GM12878 (cell line): ENCODE measurements at regions not wholly inside any gene's neighbourhood (a gene's known extent, or its start where the extent isn't known, plus 50 kb on each side); places are given as distances from the start of the nearest gene placed in this dataset.

ENCODE experiments used
- ATAC-seq: fragments of 200-7000 bp; cut with Tn5 transposase; 3 replicates; pipeline ENCODE4 v1.9.1; 2020; ENCODE audit warnings: mild to moderate bottlenecking, moderate library complexity
- BruUV-seq: library from RNA; stranded (reverse); fragments of 400-500 nt; replicated peaks from 2 replicates; lab custom pipeline; 2021; lab: Mats Ljungman, UMichigan
- CTCF ChIA-PET: fragments of 300-600 bp; sonication (Branson Sonifier 250); formaldehyde crosslinking; extraction: SDS; loops from one replicate; lab custom pipeline; 2021; ENCODE audit warnings: inconsistent platforms; lab: Yijun Ruan, JAX
- POLR2A ChIA-PET: fragments of 350-600 bp; formaldehyde crosslinking; extraction: SDS; loops from one replicate; lab custom pipeline; 2021; ENCODE audit warnings: inconsistent platforms; lab: Charles Lee
- RAD21 ChIA-PET: fragments of 300-600 bp; sonication (Branson Sonifier 250); formaldehyde crosslinking; loops from one replicate; lab custom pipeline; 2023; ENCODE audit warnings: antibody characterized with exemption; ENCODE audit not compliant: unreplicated experiment; lab: Charles Lee
- SMC1A ChIA-PET: fragments of 300-600 bp; sonication (Branson Sonifier 250); formaldehyde crosslinking; loops from one replicate; lab custom pipeline; 2023; ENCODE audit not compliant: unreplicated experiment, uncharacterized antibody; lab: Charles Lee
- DNase-seq: peaks from one replicate; pipeline ENCODE4 v3.0.0-alpha.2; 2011; ENCODE audit warnings: low read depth, low spot score
- FAIRE-seq: peaks from 3 replicates; lab custom pipeline; 2011; peaks lifted over from hg19 to GRCh38; lab: Jason Lieb, UNC
- H2AFZ ChIP-seq: 2 replicates; pipeline ENCODE4 v1.6.0; 2011; ENCODE audit warnings: low read depth, low read length, control low read depth; ENCODE audit not compliant: control insufficient read depth
- H3K27ac ChIP-seq: 2 replicates; pipeline ENCODE4 v1.5.1; 2011; ENCODE audit warnings: control low read depth; ENCODE audit not compliant: control insufficient read depth, insufficient read depth
- H3K27me3 ChIP-seq, 2 experiments: replicated peaks in 1 of 2; 2 replicates each; pipeline versions ENCODE4 v1.6.0 to v1.6.1; 2011; ENCODE audit warnings: low read length in 1 of 2; ENCODE audit not compliant: control insufficient read depth in 2 of 2, insufficient read depth in 2 of 2
- H3K36me3 ChIP-seq, 2 experiments: 2 replicates each; pipeline ENCODE4 v1.5.1; 2011; ENCODE audit warnings: low read length in 1 of 2; ENCODE audit not compliant: control insufficient read depth in 2 of 2, insufficient read depth in 2 of 2
- H3K4me1 ChIP-seq: 2 replicates; pipeline ENCODE4 v1.6.1; 2011; ENCODE audit warnings: mild to moderate bottlenecking, low read length, moderate library complexity, mixed read lengths; ENCODE audit not compliant: control insufficient read depth, insufficient read depth
- H3K4me2 ChIP-seq: 2 replicates; pipeline ENCODE4 v1.6.0; 2011; ENCODE audit warnings: control low read depth; ENCODE audit not compliant: control insufficient read depth, insufficient read depth
- H3K4me3 ChIP-seq: fragments of 200-600 bp; sonication (generic); 2 replicates; pipeline ENCODE4 v1.5.1; 2016
- H3K79me2 ChIP-seq: 2 replicates; pipeline ENCODE4 v1.6.0; 2011; ENCODE audit warnings: low read length; ENCODE audit not compliant: control insufficient read depth, insufficient read depth
- H3K9ac ChIP-seq: 2 replicates; pipeline ENCODE4 v1.8.0; 2011; ENCODE audit warnings: low read length, control low read depth, mixed read lengths; ENCODE audit not compliant: control insufficient read depth, insufficient read depth
- H3K9me3 ChIP-seq: replicated peaks from 3 replicates; pipeline ENCODE4 v1.5.1; 2011; ENCODE audit warnings: mild to moderate bottlenecking, low read length; ENCODE audit not compliant: control insufficient read depth, insufficient read depth
- H4K20me1 ChIP-seq: 2 replicates; pipeline ENCODE4 v1.6.0; 2011; ENCODE audit not compliant: control insufficient read depth, insufficient read depth
- BHLHE40 ChIP-seq, 2 experiments: fragments of 450-650 bp in 1 of 2; IDR thresholded peaks; 2 replicates each; pipeline ENCODE4 v1.6.1; 2011 to 2017; ENCODE audit warnings: low read depth in 2 of 2, borderline replicate concordance in 1 of 2, improper control_type of control experiment in 1 of 2, low read length in 1 of 2, mild to moderate bottlenecking in 1 of 2
- CBX5 ChIP-seq: sonication (generic); IDR thresholded peaks from 2 replicates; pipeline ENCODE4 v1.6.1; 2016; ENCODE audit warnings: low read depth, moderate library complexity, mild to moderate bottlenecking, inconsistent platforms
- FOS ChIP-seq: IDR thresholded peaks from 3 replicates; pipeline ENCODE4 v1.6.1; 2011; ENCODE audit warnings: borderline replicate concordance; ENCODE audit not compliant: insufficient read length; ENCODE audit errors: extremely low read depth
- GATAD2B ChIP-seq: fragments of 450-650 bp; conservative IDR thresholded peaks from 2 replicates; pipeline ENCODE4 v1.6.1; 2017; ENCODE audit warnings: low read depth, mild to moderate bottlenecking, moderate library complexity
- IRF4 ChIP-seq: IDR thresholded peaks from 2 replicates; pipeline ENCODE4 v1.6.1; 2011; ENCODE audit warnings: low read depth, low read length
- KDM1A ChIP-seq: fragments of 200-600 bp; sonication (generic); IDR thresholded peaks from 2 replicates; pipeline ENCODE4 v1.6.1; 2016; ENCODE audit warnings: borderline replicate concordance
- KLF5 ChIP-seq: fragments of 450-650 bp; IDR thresholded peaks from 2 replicates; pipeline ENCODE4 v1.6.1; 2014; ENCODE audit warnings: mild to moderate bottlenecking; ENCODE audit not compliant: partially characterized antibody
- MEF2A ChIP-seq: IDR thresholded peaks from 2 replicates; pipeline ENCODE4 v1.6.1; 2011; ENCODE audit warnings: low read depth, mild to moderate bottlenecking, low read length, moderate library complexity; ENCODE audit not compliant: insufficient read depth
- MTA2 ChIP-seq: fragments of 450-650 bp; IDR thresholded peaks from 2 replicates; pipeline ENCODE4 v1.6.1; 2016; ENCODE audit warnings: low read depth, mild to moderate bottlenecking, moderate library complexity
- MXI1 ChIP-seq: fragments of 150-350 bp; IDR thresholded peaks from 2 replicates; pipeline ENCODE4 v1.6.1; 2011; ENCODE audit warnings: low read depth, mild to moderate bottlenecking, inconsistent platforms, low read length, improper control_type of control experiment
- MYC ChIP-seq: IDR thresholded peaks from 2 replicates; pipeline ENCODE4 v1.6.1; 2011; ENCODE audit warnings: mild to moderate bottlenecking, low read length, moderate library complexity, inconsistent platforms; ENCODE audit not compliant: insufficient read depth, insufficient replicate concordance, insufficient read length, severe bottlenecking
- NFYA ChIP-seq: IDR thresholded peaks from 2 replicates; pipeline ENCODE4 v1.6.1; 2011; ENCODE audit warnings: low read depth, mild to moderate bottlenecking, low read length, improper control_type of control experiment, borderline replicate concordance
- NR2C1 ChIP-seq: fragments of 450-650 bp; IDR thresholded peaks from 2 replicates; pipeline ENCODE4 v1.6.1; 2017; ENCODE audit warnings: antibody characterized with exemption, mild to moderate bottlenecking, moderate library complexity
- NRF1 ChIP-seq: conservative IDR thresholded peaks from 2 replicates; pipeline ENCODE4 v1.6.1; 2011; ENCODE audit warnings: mild to moderate bottlenecking, low read depth, low read length, improper control_type of control experiment
- PAX5 ChIP-seq: IDR thresholded peaks from 2 replicates; pipeline ENCODE4 v1.6.1; 2011; ENCODE audit warnings: low read depth, low read length, borderline replicate concordance
- POLR2AphosphoS5 ChIP-seq: IDR thresholded peaks from 2 replicates; pipeline ENCODE4 v1.6.1; 2011; ENCODE audit warnings: mild to moderate bottlenecking, low read length, inconsistent platforms
- RUNX3 ChIP-seq: IDR thresholded peaks from 2 replicates; pipeline ENCODE4 v1.6.1; 2012; ENCODE audit warnings: low read length, inconsistent platforms
- SP1 ChIP-seq: IDR thresholded peaks from one replicate; pipeline ENCODE4 v1.6.1; 2011; ENCODE audit warnings: low read depth, low read length
- SREBF1 ChIP-seq: IDR thresholded peaks from 2 replicates; pipeline ENCODE4 v1.6.1; 2012; ENCODE audit warnings: mild to moderate bottlenecking, low read length
- TCF3 ChIP-seq: IDR thresholded peaks from 2 replicates; pipeline ENCODE4 v1.6.1; 2012; ENCODE audit warnings: low read depth, mild to moderate bottlenecking, low read length, borderline replicate concordance; ENCODE audit not compliant: insufficient read depth
- TCF7 ChIP-seq: IDR thresholded peaks from 2 replicates; pipeline ENCODE4 v1.6.1; 2014; ENCODE audit warnings: antibody characterized with exemption, borderline replicate concordance
- WGBS: methylation state at CpG from one replicate; pipeline ENCODE4 v1.1.6; 2016; ENCODE audit warnings: low lambda C conversion rate; ENCODE audit not compliant: insufficient replicate concordance, insufficient coverage; ENCODE audit errors: missing lambda C conversion rate; 5-methylcytosine and 5-hydroxymethylcytosine counted together
- in situ Hi-C: fragments of 300-500 bp; cut with MboI; formaldehyde crosslinking; loops from 9 replicates; pipeline ENCODE4 v1.14.3; 2018; ENCODE audit warnings: mixed read lengths
- intact Hi-C: fragments of 100-400 bp; cut with micrococcal nuclease; formaldehyde crosslinking; loops from one replicate; pipeline ENCODE4 v1.14.2; 2022; ENCODE audit not compliant: unreplicated experiment

GRCh38 chr13:22086597-22087330, 415.9 kb downstream of the FGF9 start (continued):
- TF ChIP-seq FOS (no peak), SP1 (no peak), NR2C1 (no peak), GATAD2B (no peak), NRF1 (no peak), CBX5 (no peak)

- CTCF ChIA-PET = interaction anchor here (0.9 to 1.0 kb wide), 2 partner anchors 19 to 1146 kb away, joined by 3 read pairs; no protein-coding TSS in a partner anchor
- H3K27ac ChIP-seq = no peak overlapping the region
- H3K9me3 ChIP-seq = no peaks in the 10 kb centered on the region; the same call in 2 of the 3 replicates
- no peak overlapping the region for H2AFZ ChIP-seq
- H3K9ac ChIP-seq = no peak overlapping the region
- ATAC-seq (no peak), FAIRE-seq (no peak), DNase-seq (no peak)
- RAD21 ChIA-PET = interaction anchor here (1.4 to 1.8 kb wide), 2 partner anchors 9 to 24 kb away, joined by 3 to 5 read pairs; no protein-coding TSS in a partner anchor
- no peaks in the 10 kb centered on the region for H3K36me3 ChIP-seq
- no peaks in the 10 kb centered on the region for H3K4me1 ChIP-seq
- H3K27me3 ChIP-seq = no peaks in the 10 kb centered on the region
- POLR2A ChIA-PET = no interaction called here
- no peak overlapping the region for H3K4me2 ChIP-seq
- 28% methylated on average over 4 of the region's 4 CpGs for whole genome bisulfite sequencing
- SMC1A ChIA-PET = interaction anchor here (1.2 to 1.4 kb wide), 3 partner anchors 15 to 24 kb away, joined by 3 to 5 read pairs (median 5); no protein-coding TSS in a partner anchor
- H3K4me3 ChIP-seq = no peak overlapping the region
- intact Hi-C loops = no loop called here
- BruUV-seq = no TSS peak
- H3K79me2 ChIP-seq = no peaks in the 10 kb centered on the region
- TF ChIP-seq RUNX3 = no peak
- no peak for TF ChIP-seq MTA2
- TF ChIP-seq MXI1 = no peak
- no peak for TF ChIP-seq MEF2A
- TF ChIP-seq PAX5 = no peak
- TF ChIP-seq SREBF1 = no peak
- TF ChIP-seq KDM1A = no peak
- TF ChIP-seq TCF3 = no peak
- TF ChIP-seq KLF5 = no peak
- no peak for TF ChIP-seq POLR2AphosphoS5
- TF ChIP-seq IRF4 = no peak
- TF ChIP-seq BHLHE40 (IDR thresholded peaks at IDR 0.05; ENCODE audit: borderline replicate concordance in 1 of 2, low read depth in 2 of 2, low read length in 1 of 2) = no peak
- TF ChIP-seq TCF7 = no peak
- TF ChIP-seq NFYA = no peak
- no peak for TF ChIP-seq MYC
- in situ Hi-C loops = no loop called here
- no peaks in the 10 kb centered on the region for H4K20me1 ChIP-seq
Observed at GRCh38 chr13:22090106-22090505, 419.2 kb downstream of the FGF9 start.
